ENCODE measurements at regions not wholly inside any gene's neighbourhood (a gene's known extent, or its start where the extent isn't known, plus 50 kb on each side); places are given as distances from the start of the nearest gene placed in this dataset.

- peak overlapping the region; percentile 83 for H2AFZ ChIP-seq
- TF ChIP-seq CTCF (IDR thresholded peaks at IDR 0.05; ENCODE audit: poor library complexity) (no peak), EZH2 (IDR thresholded peaks at IDR 0.05; ENCODE audit: borderline replicate concordance) (no peak), EZH2phosphoT487 (IDR thresholded peaks at IDR 0.05; ENCODE audit: low read depth, severe bottlenecking, unreplicated experiment) (no peak)
- 1% methylated on average over 37 of the region's 80 CpGs for WGBS (ENCODE audit: low lambda C conversion rate, missing lambda C conversion rate)
Observed at GRCh38 chr3:159763602-159764489, 224.8 kb upstream of the IL12A start.

GRCh38 chr3:159764490-159765029 lies 224.1 kb upstream of the IL12A start:
- Histone ChIP-seq H2AFZ (peak overlapping the region; percentile 51), H4K20me1 (ENCODE audit: insufficient read depth, poor library complexity, severe bottlenecking) (no peaks in the 10 kb centered on the region), H3K9me2 (replicated peaks; ENCODE audit: insufficient read depth) (no peaks in the 10 kb centered on the region), H3K9me3 (ENCODE audit: low read depth) (no peaks in the 10 kb centered on the region), H3K27me3 (no peaks in the 10 kb centered on the region), H3K4me1 (ENCODE audit: insufficient read depth) (peaks cover 13% of the 10 kb centered on the region), H3K79me2 (peaks cover 33% of the 10 kb centered on the region), H3K27ac (peak overlapping the region; percentile 91), H3K4me3 (peak overlapping the region; percentile 90), H3K36me3 (replicated peaks; ENCODE audit: insufficient read depth, low read depth) (no peaks in the 10 kb centered on the region), H3K4me2 (peak overlapping the region; percentile 87)
- no peak for TF ChIP-seq EZH2 (IDR thresholded peaks at IDR 0.05; ENCODE audit: borderline replicate concordance)
- TF ChIP-seq EZH2phosphoT487 (IDR thresholded peaks at IDR 0.05; ENCODE audit: low read depth, severe bottlenecking, unreplicated experiment), result no peak
- TF ChIP-seq CTCF (IDR thresholded peaks at IDR 0.05; ENCODE audit: poor library complexity), result no peak
- 0% methylated on average over 28 of the region's 51 CpGs for WGBS (ENCODE audit: low lambda C conversion rate, missing lambda C conversion rate)
- no peak for DNase-seq (ENCODE audit: low spot score)

More at GRCh38 chr3:159763602-159764489, 224.8 kb upstream of the IL12A start:
- H3K9me2 ChIP-seq (replicated peaks; ENCODE audit: insufficient read depth), result no peaks in the 10 kb centered on the region
- peak overlapping the region; percentile 87 for H3K4me2 ChIP-seq
- peak overlapping the region; percentile 91 for H3K27ac ChIP-seq
- H4K20me1 ChIP-seq (ENCODE audit: insufficient read depth, poor library complexity, severe bottlenecking), result no peaks in the 10 kb centered on the region
- H3K27me3 ChIP-seq, result no peaks in the 10 kb centered on the region
- H3K4me3 ChIP-seq, result peak overlapping the region; percentile 90
- H3K36me3 ChIP-seq (replicated peaks; ENCODE audit: insufficient read depth, low read depth), result no peaks in the 10 kb centered on the region
- peaks cover 29% of the 10 kb centered on the region for H3K79me2 ChIP-seq
- no peaks in the 10 kb centered on the region for H3K9me3 ChIP-seq (ENCODE audit: low read depth)
- DNase-seq (ENCODE audit: low spot score), result peak; percentile 88
- peaks cover 13% of the 10 kb centered on the region for H3K4me1 ChIP-seq (ENCODE audit: insufficient read depth)

- Histone ChIP-seq H3K4me1 (ENCODE audit: insufficient read depth) (peaks cover 13% of the 10 kb centered on the region), H4K20me1 (ENCODE audit: insufficient read depth, poor library complexity, severe bottlenecking) (no peaks in the 10 kb centered on the region), H3K4me3 (peak overlapping the region; percentile 90), H3K36me3 (replicated peaks; ENCODE audit: insufficient read depth, low read depth) (no peaks in the 10 kb centered on the region), H3K27ac (peak overlapping the region; percentile 91), H3K9me3 (ENCODE audit: low read depth) (no peaks in the 10 kb centered on the region), H3K27me3 (no peaks in the 10 kb centered on the region), H3K79me2 (peaks cover 37% of the 10 kb centered on the region), H2AFZ (peak overlapping the region; percentile 51), H3K9me2 (replicated peaks; ENCODE audit: insufficient read depth) (no peaks in the 10 kb centered on the region), H3K4me2 (peak overlapping the region; percentile 87)
- TF ChIP-seq EZH2phosphoT487 (IDR thresholded peaks at IDR 0.05; ENCODE audit: low read depth, severe bottlenecking, unreplicated experiment) (no peak), CTCF (IDR thresholded peaks at IDR 0.05; ENCODE audit: poor library complexity) (no peak), EZH2 (IDR thresholded peaks at IDR 0.05; ENCODE audit: borderline replicate concordance) (no peak)
- peak; percentile 85 for DNase-seq (ENCODE audit: low spot score)
- WGBS (ENCODE audit: low lambda C conversion rate, missing lambda C conversion rate), result 1% methylated on average over 33 of the region's 47 CpGs
Observed at GRCh38 chr3:159765030-159765859, 223.4 kb upstream of the IL12A start.

Measured in hepatocyte (in vitro differentiated cells).